ENCODE measurements at regions not wholly inside any gene's neighbourhood (a gene's known extent, or its start where the extent isn't known, plus 50 kb on each side); places are given as distances from the start of the nearest gene placed in this dataset.

GRCh38 chr12:5180496-5180895 lies 136.8 kb downstream of the KCNA5 start:
- H3K4me3 ChIP-seq (replicated peaks; ENCODE audit: low read depth, low read length) = no peak overlapping the region
- DNase-seq (ENCODE audit: extremely low read depth, low read depth) = no peak
- no peak for TF ChIP-seq CTCF (IDR thresholded peaks at IDR 0.05; ENCODE audit: low read depth, low read length, missing control alignments)

GRCh38 chr12:5184186-5184585 lies 140.5 kb downstream of the KCNA5 start:
- no peak for DNase-seq (ENCODE audit: extremely low read depth, low read depth)
- no peak for TF ChIP-seq CTCF (IDR thresholded peaks at IDR 0.05; ENCODE audit: low read depth, low read length, missing control alignments)
- no peak overlapping the region for H3K4me3 ChIP-seq (replicated peaks; ENCODE audit: low read depth, low read length)

GRCh38 chr12:5185435-5186069 lies 141.9 kb downstream of the KCNA5 start:
- no peak for DNase-seq (ENCODE audit: extremely low read depth, low read depth)
- no peak for TF ChIP-seq CTCF (IDR thresholded peaks at IDR 0.05; ENCODE audit: low read depth, low read length, missing control alignments)
- no peak overlapping the region for H3K4me3 ChIP-seq (replicated peaks; ENCODE audit: low read depth, low read length)

GRCh38 chr12:5186715-5187114 lies 143.0 kb downstream of the KCNA5 start:
- H3K4me3 ChIP-seq (replicated peaks; ENCODE audit: low read depth, low read length) = no peak overlapping the region
- DNase-seq (ENCODE audit: extremely low read depth, low read depth) = no peak
- no peak for TF ChIP-seq CTCF (IDR thresholded peaks at IDR 0.05; ENCODE audit: low read depth, low read length, missing control alignments)

- no peak overlapping the region for H3K4me3 ChIP-seq (replicated peaks; ENCODE audit: low read depth, low read length)
- no peak for TF ChIP-seq CTCF (IDR thresholded peaks at IDR 0.05; ENCODE audit: low read depth, low read length, missing control alignments)
- DNase-seq (ENCODE audit: extremely low read depth, low read depth) = no peak
Observed at GRCh38 chr12:5187136-5187535, 143.5 kb downstream of the KCNA5 start.

GRCh38 chr12:5188472-5188871 lies 144.8 kb downstream of the KCNA5 start:
- TF ChIP-seq CTCF (IDR thresholded peaks at IDR 0.05; ENCODE audit: low read depth, low read length, missing control alignments) = no peak
- DNase-seq (ENCODE audit: extremely low read depth, low read depth) = no peak
- H3K4me3 ChIP-seq (replicated peaks; ENCODE audit: low read depth, low read length) = no peak overlapping the region

- no peak for TF ChIP-seq CTCF (IDR thresholded peaks at IDR 0.05; ENCODE audit: low read depth, low read length, missing control alignments)
- H3K4me3 ChIP-seq (replicated peaks; ENCODE audit: low read depth, low read length) = no peak overlapping the region
- no peak for DNase-seq (ENCODE audit: extremely low read depth, low read depth)
Observed at GRCh38 chr12:5189173-5189572, 145.5 kb downstream of the KCNA5 start.
